Cerebellar cortex (tissue), 1 donor: ENCODE measurements at regions not wholly inside any gene's neighbourhood (a gene's known extent, or its start where the extent isn't known, plus 50 kb on each side); places are given as distances from the start of the nearest gene placed in this dataset.
A peak's percentile ranks its signal among the peaks of the same experiment; 100 is the strongest.

ENCODE experiments used
- DNase-seq: peaks from one replicate; pipeline ENCODE4 v3.0.0-alpha.2; 2015; ENCODE audit warnings: low spot score

DNA sequence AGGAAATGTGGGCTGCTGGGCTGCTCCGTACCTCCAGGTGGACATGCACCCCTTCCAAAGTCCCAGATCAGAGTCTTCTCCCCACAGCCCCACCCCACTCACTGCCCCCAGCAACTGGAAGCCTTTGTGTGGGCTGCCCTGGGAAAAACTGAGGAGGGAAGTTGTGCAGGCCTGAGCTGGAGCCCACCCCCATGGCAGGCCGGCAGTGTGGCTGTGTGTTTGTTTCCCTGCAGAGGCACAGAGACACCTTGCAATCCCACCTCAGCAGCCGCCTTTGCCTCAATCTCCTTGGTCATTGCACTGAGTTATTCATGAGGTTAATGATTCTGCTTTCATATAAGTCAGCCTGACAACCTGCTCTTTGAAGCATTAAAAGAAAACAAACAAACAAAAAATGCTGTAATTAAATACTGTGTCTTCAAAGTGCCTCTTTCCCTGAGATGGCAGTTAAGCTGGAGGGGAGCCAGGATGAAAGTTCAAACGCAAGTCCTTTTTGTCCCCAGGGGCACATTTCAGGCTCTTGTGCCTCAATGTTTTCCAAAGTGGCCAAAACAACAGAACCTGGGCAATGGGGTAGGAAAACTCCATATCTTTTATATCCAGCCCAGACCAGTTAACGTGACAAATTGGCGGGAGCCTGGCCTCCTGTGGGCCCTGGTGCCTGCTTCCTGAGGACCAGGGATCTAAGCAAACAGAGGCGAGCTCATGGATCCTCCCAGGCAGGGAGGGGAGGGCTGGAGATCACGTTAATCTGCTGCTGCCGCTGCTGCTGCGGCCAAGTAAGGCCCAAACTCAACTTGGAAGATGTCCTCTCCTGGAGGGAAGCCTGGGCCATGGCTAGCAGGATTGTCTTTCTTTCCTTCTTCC, 51.9 kb upstream of the TSPAN11 start:
- no peak for DNase-seq

- no peak for DNase-seq
Measured at GRCh38 chr12:30870491-30871265, 55.9 kb upstream of the TSPAN11 start.

DNA sequence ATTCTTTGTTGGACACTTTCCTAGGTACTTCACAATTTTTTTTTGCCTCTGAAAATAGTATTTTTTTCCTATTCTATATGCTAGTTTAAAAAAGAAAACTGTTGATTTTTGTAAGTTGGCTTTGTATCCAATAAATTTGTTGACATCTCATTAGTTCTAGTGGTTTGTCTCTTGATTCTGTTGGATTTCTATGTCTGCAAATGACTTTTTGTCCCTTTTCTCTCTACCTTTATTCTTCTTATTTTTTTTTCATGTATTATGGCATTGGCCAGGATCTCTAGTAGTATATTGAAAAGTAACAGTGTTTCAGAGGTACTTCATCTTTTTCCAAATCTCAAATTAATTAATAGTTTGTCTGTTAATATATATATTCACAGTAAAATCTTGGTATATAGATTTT, 59.1 kb upstream of the TSPAN11 start:
- DNase-seq, result no peak

DNA sequence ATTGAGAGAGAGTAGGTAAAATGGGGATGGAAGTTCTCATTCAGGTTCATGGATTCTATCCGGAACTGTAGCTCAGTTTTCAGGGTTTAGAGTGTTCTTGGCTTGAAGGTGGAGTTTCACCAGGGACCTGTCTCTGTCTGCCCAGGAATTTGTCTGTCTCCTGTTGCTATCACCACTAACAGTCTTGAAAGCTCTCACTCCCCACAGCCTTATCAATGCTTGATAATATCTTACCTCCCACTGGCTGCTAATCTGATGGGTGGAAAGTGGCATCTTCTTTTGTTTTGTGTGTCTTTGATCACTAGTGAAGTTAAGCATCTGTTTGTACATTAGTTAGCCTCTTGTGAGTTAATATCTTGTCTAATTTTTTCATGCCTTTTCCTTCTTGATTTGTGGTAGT, 60.3 kb upstream of the TSPAN11 start:
- no peak for DNase-seq

DNA sequence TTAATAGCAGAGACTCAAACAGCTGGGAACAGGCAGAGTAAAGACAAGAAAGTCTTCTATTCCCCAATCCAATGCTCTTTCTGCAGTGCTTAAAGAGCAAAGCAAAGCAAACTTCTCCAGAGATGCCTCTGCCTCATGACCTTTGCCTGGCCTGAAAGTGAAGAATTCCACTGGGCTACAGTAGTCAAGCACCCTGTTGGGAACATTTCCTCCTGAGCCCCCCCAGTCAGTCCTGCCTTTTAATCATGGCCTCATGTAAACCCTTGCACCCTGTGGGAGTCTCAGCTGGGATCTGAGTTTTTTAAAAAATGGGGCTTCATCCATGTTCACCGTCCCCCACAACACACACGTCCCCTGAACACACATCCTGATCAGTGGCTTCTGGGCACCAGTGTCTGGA, 62.7 kb upstream of the TSPAN11 start:
- no peak for DNase-seq

- peak; percentile 1 for DNase-seq
Measured at GRCh38 chr12:30862486-30862885, 64.1 kb upstream of the TSPAN11 start.

DNA sequence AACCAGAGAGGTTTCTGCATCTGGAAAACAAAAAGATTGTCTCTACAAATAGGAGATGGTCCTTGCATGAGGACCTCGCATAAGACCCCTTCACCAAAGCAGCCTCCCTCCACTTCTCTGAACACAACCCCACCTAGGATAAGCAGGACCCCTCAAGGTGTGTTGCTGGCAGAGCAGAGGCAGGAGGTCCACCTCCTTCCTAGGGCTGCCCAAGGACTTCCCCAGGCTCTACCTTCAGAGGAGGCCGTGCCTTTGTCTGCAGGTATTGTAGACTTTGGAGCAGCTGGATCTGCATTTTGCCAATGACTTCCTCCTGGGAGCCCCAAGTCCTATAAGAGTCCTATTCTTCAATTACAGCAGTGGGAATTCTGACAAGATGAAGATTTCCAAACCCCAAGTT, 67.3 kb upstream of the TSPAN11 start:
- no peak for DNase-seq

- DNase-seq, result no peak
Measured at GRCh38 chr12:30858471-30858870, 68.1 kb upstream of the TSPAN11 start.

DNA sequence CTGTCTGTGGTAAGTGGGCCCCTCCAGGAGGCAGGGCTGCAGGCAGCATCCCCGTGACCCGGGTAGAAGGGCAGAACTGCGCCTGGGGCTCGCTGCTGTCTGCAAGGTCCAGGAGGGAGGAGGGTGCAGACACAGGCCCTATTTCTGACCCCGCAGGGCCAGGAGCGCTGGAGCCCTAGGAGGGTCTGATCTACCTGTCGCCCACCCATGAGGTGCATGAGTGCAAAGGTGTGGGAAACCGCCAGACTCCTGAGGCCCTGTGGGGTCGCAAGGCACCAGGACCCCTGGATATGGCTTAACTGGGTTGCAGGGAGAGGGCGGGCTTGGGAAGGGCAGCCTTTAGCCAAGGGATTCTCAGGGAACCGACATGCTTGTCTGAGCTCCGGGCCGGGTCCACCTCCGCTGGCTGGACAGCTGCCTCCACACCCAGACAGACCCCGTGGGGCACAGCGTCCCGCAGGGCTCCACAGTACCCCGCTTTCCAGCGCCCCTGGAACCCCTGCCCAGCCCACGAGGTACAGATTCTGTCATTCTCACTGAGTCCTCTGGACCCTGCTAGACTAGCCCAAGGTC, 72.9 kb upstream of the TSPAN11 start:
- DNase-seq, result no peak

DNA sequence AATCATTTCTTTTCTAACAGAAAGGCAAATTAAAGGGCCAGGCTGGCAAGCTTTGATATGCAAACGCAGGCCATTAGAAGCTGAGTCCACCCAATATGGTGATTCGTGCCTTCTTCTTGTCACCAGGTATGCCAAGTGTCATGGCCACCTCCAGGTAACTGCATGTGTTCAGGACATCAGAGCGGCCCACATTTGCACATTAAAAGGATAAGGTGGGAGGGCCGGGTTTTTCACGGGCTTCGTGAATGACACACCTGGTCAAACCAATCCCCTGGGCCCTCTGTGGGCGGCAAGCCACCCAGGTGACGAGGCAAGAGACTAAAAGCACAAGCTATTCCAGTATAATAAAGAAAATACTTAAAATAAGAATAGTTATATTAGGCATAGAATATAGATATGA, 75.9 kb upstream of the TSPAN11 start:
- no peak for DNase-seq

DNA sequence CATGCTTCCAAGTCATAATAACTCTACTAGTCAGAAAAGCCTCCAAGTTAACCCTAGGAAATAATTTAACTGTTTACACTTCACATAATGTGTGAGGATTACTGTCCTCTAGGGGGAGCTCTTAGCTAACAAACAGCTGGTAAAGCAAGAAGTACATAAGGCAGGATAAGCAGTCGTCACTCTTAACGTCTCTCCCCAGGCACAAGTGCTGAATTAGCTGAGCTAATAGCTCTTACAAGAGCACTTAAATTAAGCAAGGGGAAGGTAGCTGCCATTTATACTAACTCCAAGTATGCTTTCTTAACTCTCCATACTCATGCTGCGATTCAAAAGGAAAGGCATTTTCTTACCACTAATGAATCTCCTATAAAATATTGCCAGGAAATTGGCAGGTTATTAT, 79.3 kb upstream of the TSPAN11 start:
- DNase-seq, result peak; percentile 62

DNA sequence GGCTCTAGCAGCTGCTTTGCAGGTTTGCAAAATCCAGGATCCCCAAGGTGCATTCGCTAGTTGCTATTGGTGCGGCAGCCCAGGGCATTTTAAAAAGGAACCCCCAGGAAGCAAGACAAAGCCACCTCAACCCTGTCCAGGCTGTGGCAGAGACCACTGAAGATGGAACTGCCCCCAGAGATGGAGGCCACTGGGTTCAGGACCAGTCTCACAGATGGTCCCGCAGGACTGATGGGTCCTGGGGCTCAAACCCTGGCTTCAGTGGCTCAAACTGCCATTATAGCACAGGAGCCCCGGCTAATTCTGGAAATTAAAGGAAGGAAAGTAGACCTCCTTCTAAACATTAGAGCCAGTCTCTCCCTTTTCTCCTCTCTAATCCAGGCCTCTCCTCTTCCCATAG, 79.8 kb upstream of the TSPAN11 start:
- no peak for DNase-seq

DNA sequence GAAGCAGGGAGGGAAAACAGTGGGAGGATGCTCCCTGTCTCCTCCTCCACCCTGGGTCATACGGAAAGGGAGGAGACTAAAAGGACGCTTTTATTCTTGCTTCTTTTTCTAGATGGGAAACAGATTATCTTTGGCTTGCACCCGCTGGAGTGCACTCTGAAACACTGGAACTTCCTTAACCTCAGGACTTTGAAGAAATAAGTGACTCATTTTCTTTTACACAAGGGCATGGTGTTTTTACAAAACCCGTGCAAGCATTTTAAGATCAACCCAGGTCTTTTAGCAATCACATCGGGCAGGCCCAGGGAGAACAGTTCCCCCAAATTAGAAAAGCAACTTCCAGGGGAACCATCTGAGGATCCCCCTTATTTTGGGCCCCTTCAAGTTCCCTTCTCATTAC, 80.9 kb upstream of the TSPAN11 start:
- DNase-seq, result no peak

- no peak for DNase-seq
Measured at GRCh38 chr12:30843211-30843610, 83.3 kb upstream of the TSPAN11 start.

- DNase-seq, result no peak
Measured at GRCh38 chr12:30840715-30841114, 85.8 kb upstream of the TSPAN11 start.

DNA sequence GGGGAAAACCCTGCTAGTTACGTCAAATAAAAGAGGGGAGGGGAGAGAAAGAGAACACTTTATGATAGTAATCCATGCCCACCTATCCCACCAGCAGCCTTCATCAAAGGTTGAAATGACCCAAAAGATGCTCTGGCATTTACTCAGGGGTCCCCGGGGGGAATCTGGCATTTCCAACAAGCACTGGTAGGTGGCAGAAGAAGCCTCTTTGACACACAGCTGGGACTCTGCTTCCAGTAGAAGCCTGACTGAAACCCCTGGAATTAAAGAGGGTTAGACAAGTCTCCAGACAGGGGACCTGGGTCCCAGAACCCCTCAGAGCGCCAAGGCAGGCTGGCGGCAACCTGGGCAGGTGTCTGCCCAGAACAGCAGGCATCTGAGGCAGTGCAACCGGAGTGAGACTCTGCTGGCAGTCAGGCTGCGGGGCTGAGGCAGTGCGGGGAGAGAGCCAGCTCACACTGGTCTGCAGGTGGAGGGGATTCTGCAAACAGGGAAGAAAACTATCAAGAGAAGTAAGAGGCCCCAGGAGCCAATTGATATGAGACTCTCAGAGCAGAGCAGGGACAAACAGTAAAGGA, 85.0 kb upstream of the CAPRIN2 start:
- DNase-seq, result no peak

DNA sequence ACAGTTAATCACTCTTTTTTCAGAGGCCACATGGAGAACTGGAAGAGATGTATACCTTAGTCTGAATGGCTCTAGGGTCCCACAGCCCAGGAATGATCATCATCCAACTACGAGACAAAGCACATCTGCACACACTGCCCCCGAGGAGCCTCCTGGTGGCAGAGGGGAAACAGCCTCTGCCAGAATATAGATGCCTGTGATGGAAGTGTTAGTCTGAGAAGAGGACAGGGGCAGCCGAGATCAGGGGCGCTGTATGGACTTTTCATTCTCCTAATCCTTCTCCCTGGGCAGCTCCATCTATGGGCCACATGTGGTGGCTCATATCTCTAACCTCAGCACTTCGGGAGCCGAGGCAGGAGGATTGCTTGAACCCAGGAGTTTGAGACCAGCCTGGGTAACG, 82.8 kb upstream of the CAPRIN2 start:
- no peak for DNase-seq

DNA sequence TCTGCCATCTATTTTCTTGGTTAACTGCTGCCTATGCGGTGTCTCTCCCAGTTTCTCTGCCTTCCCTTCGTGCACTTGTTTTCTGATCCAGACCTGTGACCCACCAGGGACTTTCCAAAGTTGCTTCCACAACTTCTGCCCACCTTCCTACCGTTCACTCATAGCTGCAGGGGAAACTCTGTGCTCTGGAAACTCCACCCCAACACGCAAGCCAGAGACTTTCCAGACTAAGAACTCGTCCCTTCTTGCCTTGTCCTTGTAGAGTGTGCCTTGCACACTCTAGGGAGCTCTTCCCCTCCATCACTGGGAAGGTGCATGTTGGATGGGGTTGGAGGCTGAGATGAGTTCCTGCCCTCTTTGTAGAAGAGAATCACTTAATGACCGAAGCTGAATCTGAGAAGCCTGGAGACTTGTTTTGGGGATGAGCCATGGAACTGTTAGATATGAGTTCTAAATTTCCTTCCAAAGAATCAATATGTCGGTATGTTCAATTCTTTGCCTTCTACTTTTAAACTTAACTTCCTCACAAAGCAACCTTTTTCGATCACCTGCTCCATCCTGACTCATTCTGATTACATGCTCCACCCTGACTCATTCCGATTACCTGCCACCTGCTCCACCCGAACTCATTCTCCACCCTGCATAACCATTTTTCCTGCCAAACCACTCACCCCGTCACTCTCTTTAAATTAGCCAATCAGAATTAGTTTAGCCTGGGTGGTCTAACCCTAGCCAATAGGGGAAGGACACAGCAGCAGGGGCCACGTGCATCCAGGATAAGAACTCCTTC, 82.1 kb upstream of the CAPRIN2 start:
- no peak for DNase-seq

DNA sequence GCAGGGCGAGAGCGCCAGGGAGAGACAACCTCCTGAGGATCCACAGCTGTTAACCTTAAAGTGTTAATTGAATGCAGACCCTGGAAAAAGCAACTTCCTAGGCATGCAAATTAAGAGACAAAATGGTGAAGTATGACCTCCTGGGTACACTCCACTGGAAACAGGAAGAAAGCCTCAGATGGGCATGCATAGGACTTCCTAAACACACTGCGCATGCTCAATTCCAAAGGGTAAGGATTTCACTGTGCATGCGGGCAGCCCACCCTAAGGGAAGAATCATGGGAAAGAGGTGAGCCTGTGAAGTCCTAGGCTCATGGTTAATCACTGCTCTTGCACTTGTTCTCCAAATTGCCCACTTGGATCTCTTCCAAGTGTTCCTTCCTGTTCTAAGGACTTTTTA, 80.5 kb upstream of the CAPRIN2 start:
- DNase-seq, result no peak

GRCh38 chr12:30830751-30831150, 76.0 kb upstream of the CAPRIN2 start:
- no peak for DNase-seq

- no peak for DNase-seq
Measured at GRCh38 chr12:30829876-30830275, 75.1 kb upstream of the CAPRIN2 start.

GRCh38 chr12:30828686-30829085, 73.9 kb upstream of the CAPRIN2 start:
- no peak for DNase-seq
